Left ventricle myocardium inferior (tissue), 1 donor: ENCODE measurements at regions not wholly inside any gene's neighbourhood (a gene's known extent, or its start where the extent isn't known, plus 50 kb on each side); places are given as distances from the start of the nearest gene placed in this dataset.
"Not testable (repeated sequence)": the region's sequence is repeated elsewhere in the genome, so short reads cannot be mapped to it uniquely, and the experiment has no call there.

Source experiments
- DNase-seq: peaks from one replicate; pipeline ENCODE4 v3.0.0-alpha.2; 2020
- H3K27ac ChIP-seq: fragments of 200-600 bp; replicated peaks from 2 replicates; pipeline ENCODE4 v1.8.0; 2021
- H3K27me3 ChIP-seq: fragments of 200-600 bp; 2 replicates; pipeline ENCODE4 v1.8.0; 2021; ENCODE audit warnings: low read depth
- H3K36me3 ChIP-seq: fragments of 200-600 bp; 2 replicates; pipeline ENCODE4 v1.8.0; 2021
- H3K4me1 ChIP-seq: fragments of 200-600 bp; 2 replicates; pipeline ENCODE4 v1.8.0; 2021
- H3K4me3 ChIP-seq: fragments of 200-600 bp; 2 replicates; pipeline ENCODE4 v1.8.0; 2021; ENCODE audit warnings: mild to moderate bottlenecking, moderate library complexity
- H3K9me3 ChIP-seq: fragments of 200-600 bp; replicated peaks from 2 replicates; pipeline ENCODE4 v1.8.0; 2021
- CTCF ChIP-seq: fragments of 200-600 bp; IDR thresholded peaks from 2 replicates; pipeline ENCODE4 v1.8.0; 2021; ENCODE audit warnings: antibody characterized with exemption, mild to moderate bottlenecking, borderline replicate concordance
- intact Hi-C: fragments of 100-400 bp; cut with micrococcal nuclease; formaldehyde crosslinking; loops from one replicate; pipeline ENCODE4 v1.11.0; 2022
- donor health status: DM: no; HTN: yes; CAD: no; lungs with severe emphysema.

- TF ChIP-seq CTCF: no peak
- H3K9me3 ChIP-seq: peaks cover 4% of the 10 kb centered on the region
- no peak overlapping the region for H3K4me3 ChIP-seq
- no peak for DNase-seq
- H3K4me1 ChIP-seq: no peaks in the 10 kb centered on the region
- intact Hi-C loops: no loop called here
- H3K36me3 ChIP-seq: no peaks in the 10 kb centered on the region
- H3K27ac ChIP-seq: no peak overlapping the region
- no peaks in the 10 kb centered on the region for H3K27me3 ChIP-seq
Measured at GRCh38 chr7:109462171-109462570, 892.5 kb downstream of the DNAJB9 start.

- H3K4me1 ChIP-seq, intact Hi-C loops, H3K27me3 ChIP-seq, H3K4me3 ChIP-seq, H3K9me3 ChIP-seq, DNase-seq, H3K36me3 ChIP-seq, H3K27ac ChIP-seq: not testable (repeated sequence)
Measured at GRCh38 chr7:109467729-109468128, 898.1 kb downstream of the DNAJB9 start.

- Histone ChIP-seq H3K4me1 (no peaks in the 10 kb centered on the region), H3K27me3 (no peaks in the 10 kb centered on the region), H3K36me3 (no peaks in the 10 kb centered on the region), H3K27ac (no peak overlapping the region), H3K9me3 (no peaks in the 10 kb centered on the region), H3K4me3 (no peak overlapping the region)
- TF ChIP-seq CTCF: no peak
- intact Hi-C loops: no loop called here
- no peak for DNase-seq
Measured at GRCh38 chr7:109473172-109473571, 903.5 kb downstream of the DNAJB9 start.

- TF ChIP-seq CTCF: no peak
- Histone ChIP-seq H3K27ac (no peak overlapping the region), H3K4me1 (no peaks in the 10 kb centered on the region), H3K36me3 (no peaks in the 10 kb centered on the region), H3K9me3 (no peaks in the 10 kb centered on the region), H3K27me3 (no peaks in the 10 kb centered on the region), H3K4me3 (no peak overlapping the region)
- DNase-seq: no peak
- intact Hi-C loops: no loop called here
Measured at GRCh38 chr7:109476409-109476808, 906.7 kb downstream of the DNAJB9 start.

GRCh38 chr7:109479388-109479787 lies 909.7 kb downstream of the DNAJB9 start:
- no peaks in the 10 kb centered on the region for H3K9me3 ChIP-seq
- H3K4me3 ChIP-seq: no peak overlapping the region
- intact Hi-C loops: no loop called here
- no peak for DNase-seq
- no peak for TF ChIP-seq CTCF
- H3K36me3 ChIP-seq: no peaks in the 10 kb centered on the region
- no peaks in the 10 kb centered on the region for H3K4me1 ChIP-seq
- H3K27ac ChIP-seq: no peak overlapping the region
- no peaks in the 10 kb centered on the region for H3K27me3 ChIP-seq

- H3K4me3 ChIP-seq, H3K9me3 ChIP-seq, H3K4me1 ChIP-seq, DNase-seq, H3K36me3 ChIP-seq, intact Hi-C loops, H3K27ac ChIP-seq, H3K27me3 ChIP-seq: not testable (repeated sequence)
Measured at GRCh38 chr7:109490607-109491006, 920.9 kb downstream of the DNAJB9 start.

- Histone ChIP-seq H3K36me3 (no peaks in the 10 kb centered on the region), H3K9me3 (peaks cover 15% of the 10 kb centered on the region), H3K27ac (no peak overlapping the region), H3K27me3 (no peaks in the 10 kb centered on the region), H3K4me3 (no peak overlapping the region), H3K4me1 (no peaks in the 10 kb centered on the region)
- no peak for TF ChIP-seq CTCF
- no peak for DNase-seq
- intact Hi-C loops: no loop called here
Measured at GRCh38 chr7:109497053-109497452, 927.4 kb downstream of the DNAJB9 start.
